K562 (cell line): ENCODE measurements at regions not wholly inside any gene's neighbourhood (a gene's known extent, or its start where the extent isn't known, plus 50 kb on each side); places are given as distances from the start of the nearest gene placed in this dataset.

ENCODE experiments used
- ATAC-seq: fragments of 200-7000 bp; cut with Tn5 transposase; 3 replicates; pipeline ENCODE4 v1.9.1; 2020; ENCODE audit warnings: moderate library complexity
- BruUV-seq: library from RNA; stranded (reverse); fragments of 400-500 nt; replicated peaks from 2 replicates; lab custom pipeline; 2021; lab: Mats Ljungman, UMichigan
- CTCF ChIA-PET: fragments of 300-600 bp; formaldehyde crosslinking; extraction: SDS; loops from one replicate; lab custom pipeline; 2021; ENCODE audit warnings: low intra/inter-chr PET ratio; lab: Yijun Ruan, JAX
- POLR2A ChIA-PET: fragments of 300-600, 350-650 bp; sonication (Branson Sonifier 250); formaldehyde crosslinking; extraction: SDS; loops from one replicate; lab custom pipeline; 2021; ENCODE audit warnings: antibody characterized with exemption, inconsistent platforms; lab: Yijun Ruan, JAX
- DNase-seq, 4 experiments: peaks; one replicate each; pipeline versions ENCODE4 v3.0.0 to v3.0.0-alpha.2; 2011 to 2018; ENCODE audit warnings: low spot score in 3 of 4, mixed read lengths in 3 of 4; ENCODE audit errors: extremely low read depth in 1 of 4
- FAIRE-seq: peaks from 2 replicates; lab custom pipeline; 2011; peaks lifted over from hg19 to GRCh38; lab: Jason Lieb, UNC
- H2AFZ ChIP-seq: 2 replicates; pipeline ENCODE4 v1.6.0; 2011; ENCODE audit warnings: low read depth, low read length, control low read depth, inconsistent platforms
- H3K27ac ChIP-seq: fragments of 200-600 bp; 3 replicates; pipeline ENCODE4 v1.8.0; 2011; ENCODE audit warnings: low read depth, mild to moderate bottlenecking, control low read depth, inconsistent platforms, low read length, moderate library complexity, mixed read lengths; ENCODE audit errors: extremely low read depth
- H3K27me3 ChIP-seq, 2 experiments: fragments of 300-600 bp in 1 of 2; 2 replicates in 1 of 2; 3 replicates in 1 of 2; pipeline versions ENCODE4 v1.6.0 to v1.8.0; 2011; ENCODE audit warnings: inconsistent platforms in 2 of 2, low read length in 2 of 2, mild to moderate bottlenecking in 1 of 2, mixed read lengths in 1 of 2, moderate library complexity in 1 of 2; ENCODE audit not compliant: control insufficient read depth in 2 of 2, insufficient read depth in 2 of 2
- H3K36me3 ChIP-seq: fragments of 300-600 bp; 3 replicates; pipeline ENCODE4 v1.8.0; 2011; ENCODE audit warnings: mild to moderate bottlenecking, low read length, inconsistent platforms; ENCODE audit not compliant: control insufficient read depth, insufficient read depth
- H3K4me1 ChIP-seq, 2 experiments: fragments of 200-600 bp in 1 of 2; replicated peaks in 1 of 2; 2 replicates in 1 of 2; 3 replicates in 1 of 2; pipeline versions ENCODE4 v1.5.1 to v1.8.0; 2011; ENCODE audit warnings: inconsistent platforms in 2 of 2, low read length in 2 of 2, mild to moderate bottlenecking in 1 of 2, mixed read lengths in 1 of 2, moderate library complexity in 1 of 2; ENCODE audit not compliant: control insufficient read depth in 2 of 2, insufficient read depth in 2 of 2
- H3K4me2 ChIP-seq: 2 replicates; pipeline ENCODE4 v1.6.1; 2011; ENCODE audit warnings: low read length, control low read depth, inconsistent platforms, mixed read lengths; ENCODE audit not compliant: insufficient read depth
- H3K4me3 ChIP-seq: fragments of 200-600 bp; sonication (generic), shearing (Covaris generic); 2 replicates; pipeline ENCODE4 v1.5.1; 2016; ENCODE audit warnings: control low read depth, inconsistent platforms
- H3K79me2 ChIP-seq: fragments of 200-600 bp; 3 replicates; pipeline ENCODE4 v1.8.0; 2011; ENCODE audit warnings: low read length, inconsistent platforms; ENCODE audit not compliant: control insufficient read depth, insufficient read depth
- H3K9ac ChIP-seq, 2 experiments: 2 replicates each; pipeline versions ENCODE4 v1.6.0 to v1.6.1; 2011; ENCODE audit warnings: low read depth in 2 of 2, low read length in 2 of 2, control low read depth in 1 of 2, inconsistent platforms in 1 of 2, mild to moderate bottlenecking in 1 of 2, mixed read lengths in 1 of 2; ENCODE audit not compliant: insufficient read depth in 1 of 2
- H3K9me1 ChIP-seq: one replicate; pipeline ENCODE4 v1.6.0; 2011; ENCODE audit warnings: inconsistent platforms, mild to moderate bottlenecking, low read length, moderate library complexity; ENCODE audit not compliant: control insufficient read depth, insufficient read depth
- H3K9me3 ChIP-seq: replicated peaks from 2 replicates; pipeline ENCODE4 v1.5.1; 2011; ENCODE audit warnings: low read depth, low read length, inconsistent platforms; ENCODE audit not compliant: control insufficient read depth, insufficient read depth
- H4K20me1 ChIP-seq: replicated peaks from 2 replicates; pipeline ENCODE4 v1.6.1; 2011; ENCODE audit warnings: low read length, inconsistent platforms, mixed read lengths; ENCODE audit not compliant: control insufficient read depth, insufficient read depth
- BDP1 ChIP-seq: IDR thresholded peaks from 3 replicates; pipeline ENCODE4 v1.6.1; 2011; ENCODE audit not compliant: insufficient read length, insufficient read depth
- CBFA2T3 ChIP-seq: fragments of 450-650 bp; IDR thresholded peaks from 2 replicates; pipeline ENCODE4 v1.6.1; 2017
- GTF2E2 ChIP-seq: fragments of 200-800 bp; sonication (Bioruptor generic); IDR thresholded peaks from 2 replicates; pipeline ENCODE4 v1.6.1; 2016; ENCODE audit warnings: missing genetic modification characterization, missing compliant biosample characterization
- MXI1 ChIP-seq: IDR thresholded peaks from 2 replicates; pipeline ENCODE4 v1.6.1; 2011; ENCODE audit warnings: low read depth, mild to moderate bottlenecking, improper control_type of control experiment, low read length
- NFATC3 ChIP-seq: fragments of 450-650 bp; IDR thresholded peaks from 2 replicates; pipeline ENCODE4 v1.6.1; 2017; ENCODE audit warnings: mild to moderate bottlenecking
- OTX1 ChIP-seq: fragments of 450-650 bp; formaldehyde crosslinking; IDR thresholded peaks from 2 replicates; pipeline ENCODE4 v1.4.0; 2022; ENCODE audit warnings: mild to moderate bottlenecking
- PTTG1 ChIP-seq: fragments of 450-650 bp; IDR thresholded peaks from 2 replicates; pipeline ENCODE4 v1.6.1; 2016; ENCODE audit warnings: low read depth, mild to moderate bottlenecking, missing genetic modification characterization, missing compliant biosample characterization
- SMAD1 ChIP-seq: fragments of 150-350 bp; IDR thresholded peaks from 2 replicates; pipeline ENCODE4 v1.6.1; 2014; ENCODE audit warnings: low read length, low read depth; ENCODE audit not compliant: partially characterized antibody
- SNRNP70 ChIP-seq: fragments of 200-400 bp; formaldehyde crosslinking; optimal IDR thresholded peaks from 2 replicates; pipeline ENCODE3; 2017; ENCODE audit warnings: low read depth, low read length
- ZNF217 ChIP-seq: sonication (generic); formaldehyde crosslinking; IDR thresholded peaks from 2 replicates; pipeline ENCODE4 v1.8.0; 2022; ENCODE audit warnings: mild to moderate bottlenecking, missing genetic modification reagents
- ZNF274 ChIP-seq: IDR thresholded peaks from 2 replicates; pipeline ENCODE4 v1.6.1; 2011; ENCODE audit warnings: low read depth, mild to moderate bottlenecking, low read length, moderate library complexity, borderline replicate concordance
- ZNF644 ChIP-seq: fragments of 200-800 bp; sonication (Bioruptor generic); IDR thresholded peaks from 2 replicates; pipeline ENCODE4 v1.6.1; 2016; ENCODE audit warnings: low read depth, missing genetic modification characterization, missing compliant biosample characterization
- ZZZ3 ChIP-seq: fragments of 450-650 bp; IDR thresholded peaks from 2 replicates; pipeline ENCODE4 v1.6.1; 2016; ENCODE audit warnings: antibody characterized with exemption, mild to moderate bottlenecking, moderate library complexity
- WGBS: fragments of 100-300 bp; shearing (Covaris generic); methylation state at CpG from one replicate; pipeline ENCODE4 v1.1.6; 2016; ENCODE audit warnings: low coverage, mixed read lengths; ENCODE audit not compliant: insufficient coverage; ENCODE audit errors: missing lambda C conversion rate; 5-methylcytosine and 5-hydroxymethylcytosine counted together
- in situ Hi-C: fragments of 300-500 bp; cut with MboI; formaldehyde crosslinking; loops from 4 replicates; pipeline ENCODE4 v1.15.0; 2018; ENCODE audit warnings: inconsistent platforms, mixed read lengths
- intact Hi-C: fragments of 100-400 bp; cut with micrococcal nuclease; formaldehyde crosslinking; loops from 2 replicates; pipeline ENCODE4 v1.14.2; 2022
- TF ChIP-seq, protein P1 (sequence below): sonication (generic); formaldehyde crosslinking; IDR thresholded peaks from 2 replicates; pipeline ENCODE4 v1.4.0; 2020; ENCODE audit warnings: mild to moderate bottlenecking, missing genetic modification reagents
- TF ChIP-seq, protein P2 (sequence below): IDR thresholded peaks from 3 replicates; pipeline ENCODE4 v1.6.1; 2011; ENCODE audit warnings: borderline replicate concordance, mild to moderate bottlenecking, moderate library complexity; ENCODE audit not compliant: insufficient read length; ENCODE audit errors: extremely low read depth

DNA sequence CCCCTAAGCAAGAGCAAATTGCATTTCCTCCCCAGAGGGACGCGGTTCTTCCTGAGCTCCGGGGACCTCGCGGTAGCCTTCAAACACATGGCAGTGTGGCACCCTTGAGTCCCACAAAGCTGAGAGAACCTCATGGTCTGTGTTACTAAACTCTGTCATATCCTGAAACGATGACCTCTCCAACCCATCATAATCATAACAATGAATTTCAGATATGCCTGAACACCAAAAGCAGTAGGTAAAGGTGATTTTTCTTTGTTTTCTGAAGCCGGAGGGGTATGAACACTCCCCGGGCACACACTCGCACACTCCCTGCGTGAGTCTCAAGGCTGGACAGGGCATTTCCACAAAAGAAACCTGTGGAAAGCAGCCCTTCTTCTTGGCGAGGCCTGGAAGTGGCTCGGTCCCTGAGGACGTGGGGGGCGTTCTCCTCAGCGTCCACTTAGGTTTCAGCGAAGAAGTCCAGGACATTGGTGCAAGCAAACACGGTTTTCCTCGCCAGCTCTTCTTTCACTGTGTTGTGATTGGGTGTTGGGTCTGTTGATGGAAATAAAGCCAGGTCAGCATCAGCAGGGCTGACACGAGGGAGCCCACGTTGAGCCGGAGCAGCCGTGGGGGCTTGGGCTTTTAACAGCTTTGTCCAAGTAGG lies 183.4 kb downstream of the ERMARD start:
- WGBS = 3% methylated on average over 22 of the region's 22 CpGs
- in situ Hi-C loops (no loop called here), intact Hi-C loops (loop anchor here (5.0 kb wide), 1 partner anchor 143 kb away; no protein-coding TSS in a partner anchor)
- H3K79me2 ChIP-seq = no peaks in the 10 kb centered on the region
- DNase-seq = no peak
- ATAC-seq = no peak
- H3K36me3 ChIP-seq = no peaks in the 10 kb centered on the region
- peaks cover 75 to 83% of the 10 kb centered on the region in 2 experiments for H3K27me3 ChIP-seq
- H3K4me2 ChIP-seq = no peak overlapping the region
- ChIA-PET POLR2A (interaction anchor here (0.6 to 1.1 kb wide), 2 partner anchors 41 to 104 kb away, joined by 3 to 4 read pairs; no protein-coding TSS in a partner anchor), CTCF (interaction anchor here (0.7 kb wide), 1 partner anchor 607 kb away, joined by 3 read pairs; no protein-coding TSS in a partner anchor)
- no peaks in the 10 kb centered on the region for H3K9me3 ChIP-seq
- no peak overlapping the region for H2AFZ ChIP-seq
- FAIRE-seq = no peak
- peaks cover 0 to 5% of the 10 kb centered on the region in 2 experiments; a peak in 1 of 5 replicates for H3K4me1 ChIP-seq
- BruUV-seq = no TSS peak
- peaks cover 8% of the 10 kb centered on the region; the same call in 1 of the 2 replicates for H4K20me1 ChIP-seq
- H3K4me3 ChIP-seq = no peak overlapping the region
- H3K9ac ChIP-seq = no peak overlapping the region
- no peaks in the 10 kb centered on the region for H3K9me1 ChIP-seq
- H3K27ac ChIP-seq = no peak overlapping the region
- TF ChIP-seq ZNF644 (tag) (no peak), OTX1 (CRISPR knock-in tag) (no peak), NFATC3 (no peak), SMAD1 (no peak), SNRNP70 (no peak), ZNF274 (no peak), CBFA2T3 (no peak), BDP1 (no peak), ZZZ3 (no peak), GTF2E2 (tag) (no peak), MXI1 (no peak), PTTG1 (tag) (no peak), ZNF217 (CRISPR knock-in tag) (no peak)
- TF ChIP-seq, protein P1, sequence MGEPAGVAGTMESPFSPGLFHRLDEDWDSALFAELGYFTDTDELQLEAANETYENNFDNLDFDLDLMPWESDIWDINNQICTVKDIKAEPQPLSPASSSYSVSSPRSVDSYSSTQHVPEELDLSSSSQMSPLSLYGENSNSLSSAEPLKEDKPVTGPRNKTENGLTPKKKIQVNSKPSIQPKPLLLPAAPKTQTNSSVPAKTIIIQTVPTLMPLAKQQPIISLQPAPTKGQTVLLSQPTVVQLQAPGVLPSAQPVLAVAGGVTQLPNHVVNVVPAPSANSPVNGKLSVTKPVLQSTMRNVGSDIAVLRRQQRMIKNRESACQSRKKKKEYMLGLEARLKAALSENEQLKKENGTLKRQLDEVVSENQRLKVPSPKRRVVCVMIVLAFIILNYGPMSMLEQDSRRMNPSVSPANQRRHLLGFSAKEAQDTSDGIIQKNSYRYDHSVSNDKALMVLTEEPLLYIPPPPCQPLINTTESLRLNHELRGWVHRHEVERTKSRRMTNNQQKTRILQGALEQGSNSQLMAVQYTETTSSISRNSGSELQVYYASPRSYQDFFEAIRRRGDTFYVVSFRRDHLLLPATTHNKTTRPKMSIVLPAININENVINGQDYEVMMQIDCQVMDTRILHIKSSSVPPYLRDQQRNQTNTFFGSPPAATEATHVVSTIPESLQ (CRISPR knock-in tag) = no peak
- TF ChIP-seq, protein P2, sequence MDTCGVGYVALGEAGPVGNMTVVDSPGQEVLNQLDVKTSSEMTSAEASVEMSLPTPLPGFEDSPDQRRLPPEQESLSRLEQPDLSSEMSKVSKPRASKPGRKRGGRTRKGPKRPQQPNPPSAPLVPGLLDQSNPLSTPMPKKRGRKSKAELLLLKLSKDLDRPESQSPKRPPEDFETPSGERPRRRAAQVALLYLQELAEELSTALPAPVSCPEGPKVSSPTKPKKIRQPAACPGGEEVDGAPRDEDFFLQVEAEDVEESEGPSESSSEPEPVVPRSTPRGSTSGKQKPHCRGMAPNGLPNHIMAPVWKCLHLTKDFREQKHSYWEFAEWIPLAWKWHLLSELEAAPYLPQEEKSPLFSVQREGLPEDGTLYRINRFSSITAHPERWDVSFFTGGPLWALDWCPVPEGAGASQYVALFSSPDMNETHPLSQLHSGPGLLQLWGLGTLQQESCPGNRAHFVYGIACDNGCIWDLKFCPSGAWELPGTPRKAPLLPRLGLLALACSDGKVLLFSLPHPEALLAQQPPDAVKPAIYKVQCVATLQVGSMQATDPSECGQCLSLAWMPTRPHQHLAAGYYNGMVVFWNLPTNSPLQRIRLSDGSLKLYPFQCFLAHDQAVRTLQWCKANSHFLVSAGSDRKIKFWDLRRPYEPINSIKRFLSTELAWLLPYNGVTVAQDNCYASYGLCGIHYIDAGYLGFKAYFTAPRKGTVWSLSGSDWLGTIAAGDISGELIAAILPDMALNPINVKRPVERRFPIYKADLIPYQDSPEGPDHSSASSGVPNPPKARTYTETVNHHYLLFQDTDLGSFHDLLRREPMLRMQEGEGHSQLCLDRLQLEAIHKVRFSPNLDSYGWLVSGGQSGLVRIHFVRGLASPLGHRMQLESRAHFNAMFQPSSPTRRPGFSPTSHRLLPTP = no peak
